Naive thymus-derived CD4-positive, alpha-beta T cell (primary cell): ENCODE measurements at regions not wholly inside any gene's neighbourhood (a gene's known extent, or its start where the extent isn't known, plus 50 kb on each side); places are given as distances from the start of the nearest gene placed in this dataset.

ENCODE experiments used
- ATAC-seq: fragments of 150-1000 bp; cut with Tn5 transposase; 2 replicates; pipeline ENCODE4 v1.10.0; 2021; ENCODE audit warnings: mild to moderate bottlenecking, moderate library complexity
- CTCF ChIA-PET: fragments of 350-600 bp; sonication (Branson Sonifier 250); formaldehyde crosslinking; loops from one replicate; lab custom pipeline; 2021; ENCODE audit warnings: antibody characterized with exemption; lab: Charles Lee
- POLR2A ChIA-PET: fragments of 350-600 bp; sonication (Branson Sonifier 250); formaldehyde crosslinking; loops from one replicate; lab custom pipeline; 2021; ENCODE audit warnings: antibody characterized with exemption, inconsistent platforms; lab: Charles Lee
- DNase-seq, 9 donors: peaks; one replicate each; pipeline versions ENCODE4 v3.0.0 to v3.0.0-alpha.2; 2020 to 2022; ENCODE audit warnings: mixed read lengths in 1 of 9
- H3K27ac ChIP-seq: one replicate; pipeline ENCODE4 v1.7.0; 2013; ENCODE audit warnings: mild to moderate bottlenecking, low read depth, low read length, moderate library complexity
- H3K27me3 ChIP-seq, 2 donors: one replicate each; pipeline ENCODE4 v1.7.0; 2013; ENCODE audit warnings: low read length in 2 of 2, mild to moderate bottlenecking in 2 of 2, moderate library complexity in 2 of 2; ENCODE audit not compliant: control insufficient read depth in 2 of 2, insufficient read depth in 2 of 2
- H3K36me3 ChIP-seq, 3 experiments: 1 replicate in 2 of 3; 2 replicates in 1 of 3; pipeline ENCODE4 v1.7.0; 2013; ENCODE audit warnings: low read length in 3 of 3, mild to moderate bottlenecking in 3 of 3, moderate library complexity in 1 of 3; ENCODE audit not compliant: insufficient read depth in 3 of 3, control insufficient read depth in 2 of 3
- H3K4me1 ChIP-seq, 2 donors: one replicate each; pipeline ENCODE4 v1.7.0; 2013; ENCODE audit warnings: low read length in 2 of 2, mild to moderate bottlenecking in 2 of 2, moderate library complexity in 1 of 2; ENCODE audit not compliant: control insufficient read depth in 2 of 2, insufficient read depth in 2 of 2
- H3K4me3 ChIP-seq: 2 replicates; pipeline ENCODE4 v1.7.0; 2013; ENCODE audit warnings: mild to moderate bottlenecking, low read length
- H3K9me3 ChIP-seq, 3 experiments: 1 replicate in 2 of 3; 2 replicates in 1 of 3; pipeline ENCODE4 v1.7.0; 2013; ENCODE audit warnings: low read length in 3 of 3; ENCODE audit not compliant: control insufficient read depth in 2 of 3
- H3K27ac Mint-ChIP-seq, 9 donors: one replicate each; pipeline ENCODE4 v1.8.0; 2020 to 2022; ENCODE audit warnings: mixed read lengths in 9 of 9, mild to moderate bottlenecking in 8 of 9, moderate library complexity in 5 of 9, inconsistent platforms in 2 of 9
- H3K27me3 Mint-ChIP-seq, 5 donors: one replicate each; pipeline ENCODE4 v1.8.0; 2021 to 2022; ENCODE audit warnings: mixed read lengths in 5 of 5, mild to moderate bottlenecking in 1 of 5
- H3K36me3 Mint-ChIP-seq, 5 donors: one replicate each; pipeline ENCODE4 v1.8.0; 2020 to 2022; ENCODE audit warnings: mixed read lengths in 5 of 5, mild to moderate bottlenecking in 3 of 5, inconsistent platforms in 1 of 5
- H3K4me1 Mint-ChIP-seq, 7 donors: one replicate each; pipeline ENCODE4 v1.8.0; 2020 to 2022; ENCODE audit warnings: mixed read lengths in 7 of 7, mild to moderate bottlenecking in 3 of 7, inconsistent platforms in 1 of 7
- H3K4me3 Mint-ChIP-seq, 10 donors: one replicate each; pipeline ENCODE4 v1.8.0; 2020 to 2022; ENCODE audit warnings: mild to moderate bottlenecking in 10 of 10, mixed read lengths in 10 of 10, moderate library complexity in 6 of 10, inconsistent platforms in 2 of 10
- H3K9me3 Mint-ChIP-seq, 11 donors: one replicate each; pipeline ENCODE4 v1.8.0; 2020 to 2022; ENCODE audit warnings: mixed read lengths in 11 of 11, mild to moderate bottlenecking in 4 of 11, inconsistent platforms in 1 of 11, moderate library complexity in 1 of 11
- intact Hi-C, 2 donors: fragments of 100-400 bp; cut with micrococcal nuclease; formaldehyde crosslinking; loops; one replicate each; pipeline ENCODE4 v1.15.1; 2023

DNA sequence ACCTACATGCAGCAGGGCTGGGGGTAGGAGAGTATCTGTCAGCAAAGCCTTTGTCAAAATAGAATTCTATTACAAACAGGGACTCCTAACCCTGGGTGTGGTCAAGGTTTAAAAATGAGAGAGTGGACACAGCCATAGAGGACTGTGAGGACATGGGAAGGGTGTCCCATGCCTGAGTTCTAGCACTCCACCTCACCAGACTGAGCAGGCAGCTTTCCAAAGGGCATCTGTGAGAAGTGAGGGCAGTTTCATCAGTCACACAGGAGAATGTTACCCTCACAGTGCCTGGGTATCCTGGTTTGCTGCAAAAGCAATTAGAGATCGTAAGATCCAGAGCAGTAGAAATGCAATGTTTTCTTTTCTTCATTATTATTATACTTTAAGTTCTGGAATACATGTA lies 174.9 kb upstream of the UBL3 start:
- no peaks in the 10 kb centered on the region for H3K9me3 Mint-ChIP-seq
- ChIA-PET POLR2A (no interaction called here), CTCF (no interaction called here)
- Histone ChIP-seq H3K4me3 (no peak overlapping the region), H3K4me1 (no peaks in the 10 kb centered on the region), H3K9me3 (no peaks in the 10 kb centered on the region), H3K27me3 (no peaks in the 10 kb centered on the region), H3K36me3 (no peaks in the 10 kb centered on the region), H3K27ac (no peak overlapping the region)
- H3K27ac Mint-ChIP-seq: peak overlapping the region in 1 of 9 donors; percentile 76
- ATAC-seq (no peak), DNase-seq (no peak)
- no peak overlapping the region for H3K4me3 Mint-ChIP-seq
- H3K4me1 Mint-ChIP-seq: peaks cover 0 to 3% (median 0%) of the 10 kb centered on the region in 7 donors
- H3K36me3 Mint-ChIP-seq: no peaks in the 10 kb centered on the region
- H3K27me3 Mint-ChIP-seq: peaks cover 0 to 4% (median 0%) of the 10 kb centered on the region in 5 donors
- intact Hi-C loops: no loop called here

DNA sequence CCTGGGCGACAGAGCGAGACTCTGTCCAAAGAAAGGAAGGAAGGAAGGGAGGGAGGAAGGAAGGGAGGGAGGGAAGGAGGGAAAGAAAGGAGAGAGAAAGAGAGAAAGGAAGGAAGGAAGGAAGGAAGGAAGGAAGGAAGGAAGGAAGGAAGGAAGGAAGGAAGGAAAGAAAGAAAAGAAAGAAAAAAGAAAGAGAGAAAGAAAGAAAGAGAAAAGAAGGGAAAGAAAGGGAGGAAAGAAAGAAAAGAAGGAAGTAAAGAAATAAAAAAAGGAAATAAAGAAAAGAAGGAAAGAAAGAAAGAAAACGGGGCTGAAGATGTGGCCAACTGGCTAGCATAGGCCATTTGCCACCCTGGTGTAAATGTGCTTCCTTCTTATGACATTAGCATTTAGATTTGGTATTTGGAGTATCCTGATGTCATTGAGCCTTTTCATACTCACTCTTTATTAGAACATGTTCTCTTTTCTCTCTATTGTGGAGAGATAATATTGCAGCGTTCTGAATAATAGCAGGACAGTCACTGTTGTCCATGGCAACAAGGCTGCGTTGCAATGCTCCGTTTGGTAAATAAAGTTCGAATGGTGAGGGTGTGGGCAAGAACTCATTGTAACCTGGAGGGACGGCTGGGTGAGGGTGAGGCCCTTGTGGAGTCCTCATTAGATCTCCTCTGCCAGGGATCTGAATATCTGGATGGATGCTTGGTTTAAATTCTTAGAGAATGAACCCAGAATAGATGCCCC lies 173.9 kb upstream of the UBL3 start:
- Mint-ChIP-seq H3K36me3 (no peaks in the 10 kb centered on the region), H3K4me3 (no peak overlapping the region), H3K27me3 (peaks cover 0 to 9% (median 0%) of the 10 kb centered on the region in 5 donors), H3K9me3 (no peaks in the 10 kb centered on the region), H3K4me1 (peaks cover 0 to 5% (median 0%) of the 10 kb centered on the region in 7 donors), H3K27ac (no peak overlapping the region)
- H3K4me3 ChIP-seq: no peak overlapping the region
- H3K36me3 ChIP-seq: no peaks in the 10 kb centered on the region
- no peak overlapping the region for H3K27ac ChIP-seq
- no peaks in the 10 kb centered on the region for H3K4me1 ChIP-seq
- intact Hi-C loops: no loop called here
- no peaks in the 10 kb centered on the region for H3K9me3 ChIP-seq
- POLR2A ChIA-PET: no interaction called here
- CTCF ChIA-PET: no interaction called here
- H3K27me3 ChIP-seq: no peaks in the 10 kb centered on the region
- DNase-seq (no peak), ATAC-seq (no peak)

DNA sequence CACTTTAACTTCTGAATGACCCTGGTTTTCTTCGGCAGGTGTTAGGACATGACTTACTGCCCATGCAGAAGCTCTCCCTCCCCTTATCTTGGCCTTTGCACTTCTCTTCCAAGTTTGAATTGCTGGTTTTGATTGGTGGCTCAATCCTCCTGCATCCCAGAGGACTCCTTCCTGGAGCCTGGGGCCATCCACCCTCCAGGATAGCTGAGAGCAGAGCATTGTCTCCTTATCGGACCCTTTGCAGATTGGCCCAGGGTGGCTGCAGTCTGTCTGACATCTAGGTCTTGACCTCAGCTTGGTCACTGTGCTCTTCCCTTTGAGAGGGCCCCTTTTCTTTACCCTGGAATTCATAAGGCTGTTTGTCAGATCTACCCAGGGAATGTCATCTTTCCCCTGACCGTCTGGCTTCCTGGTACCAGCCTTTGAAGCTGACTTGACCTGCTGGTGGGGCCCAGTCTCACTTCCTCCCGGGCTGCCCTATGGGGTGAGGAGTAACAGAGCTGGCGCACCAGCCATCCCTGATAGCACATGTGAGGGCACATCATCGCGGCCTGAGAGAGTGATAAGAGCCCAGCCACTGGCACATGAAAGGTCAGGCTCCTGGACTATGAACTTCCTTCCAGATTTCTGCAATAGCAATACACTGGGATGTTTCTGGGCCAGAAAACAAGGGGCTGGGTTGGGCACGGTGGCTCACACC lies 172.9 kb upstream of the UBL3 start:
- Histone ChIP-seq H3K27ac (no peak overlapping the region), H3K9me3 (no peaks in the 10 kb centered on the region), H3K4me1 (no peaks in the 10 kb centered on the region), H3K27me3 (no peaks in the 10 kb centered on the region), H3K36me3 (no peaks in the 10 kb centered on the region), H3K4me3 (no peak overlapping the region)
- Mint-ChIP-seq H3K4me3 (no peak overlapping the region), H3K4me1 (peaks cover 0 to 5% (median 0%) of the 10 kb centered on the region in 7 donors), H3K27me3 (peaks cover 0 to 7% (median 0%) of the 10 kb centered on the region in 5 donors), H3K9me3 (no peaks in the 10 kb centered on the region), H3K36me3 (no peaks in the 10 kb centered on the region), H3K27ac (peak overlapping the region in 2 of 9 donors; percentile 5 to 37)
- no peak for DNase-seq
- intact Hi-C loops: no loop called here
- no peak for ATAC-seq
- ChIA-PET CTCF (no interaction called here), POLR2A (no interaction called here)

- ChIA-PET CTCF (no interaction called here), POLR2A (no interaction called here)
- no peak for DNase-seq
- H3K4me3 ChIP-seq: no peak overlapping the region
- ATAC-seq: no peak
- H3K36me3 ChIP-seq: no peaks in the 10 kb centered on the region
- Mint-ChIP-seq H3K4me1 (peaks cover 0 to 5% (median 0%) of the 10 kb centered on the region in 7 donors), H3K9me3 (no peaks in the 10 kb centered on the region), H3K27me3 (peaks cover 0 to 7% (median 0%) of the 10 kb centered on the region in 5 donors), H3K36me3 (no peaks in the 10 kb centered on the region), H3K4me3 (no peak overlapping the region), H3K27ac (peak overlapping the region in 1 of 9 donors; percentile 37)
- H3K4me1 ChIP-seq: no peaks in the 10 kb centered on the region
- no peaks in the 10 kb centered on the region for H3K9me3 ChIP-seq
- H3K27me3 ChIP-seq: no peaks in the 10 kb centered on the region
- intact Hi-C loops: no loop called here
- no peak overlapping the region for H3K27ac ChIP-seq
Measured at GRCh38 chr13:30022796-30023195, 172.4 kb upstream of the UBL3 start.

- Mint-ChIP-seq H3K27me3 (peaks cover 0 to 9% (median 0%) of the 10 kb centered on the region in 5 donors), H3K9me3 (no peaks in the 10 kb centered on the region), H3K4me3 (no peak overlapping the region), H3K36me3 (no peaks in the 10 kb centered on the region), H3K27ac (no peak overlapping the region), H3K4me1 (peaks cover 0 to 5% (median 0%) of the 10 kb centered on the region in 7 donors)
- Histone ChIP-seq H3K9me3 (no peaks in the 10 kb centered on the region), H3K27me3 (no peaks in the 10 kb centered on the region), H3K27ac (no peak overlapping the region), H3K36me3 (no peaks in the 10 kb centered on the region), H3K4me1 (no peaks in the 10 kb centered on the region), H3K4me3 (no peak overlapping the region)
- ATAC-seq (no peak), DNase-seq (no peak)
- POLR2A ChIA-PET: interaction anchor here (0.8 kb wide), 1 partner anchor 704 kb away, joined by 3 read pairs; no protein-coding TSS in a partner anchor
- intact Hi-C loops: no loop called here
- CTCF ChIA-PET: interaction anchor here (0.7 kb wide), 1 partner anchor 190 kb away, joined by 3 read pairs; no protein-coding TSS in a partner anchor
Measured at GRCh38 chr13:30022256-30022655, 171.8 kb upstream of the UBL3 start.

- no peak for ATAC-seq
- ChIA-PET CTCF (interaction anchor here (0.7 kb wide), 1 partner anchor 189 kb away, joined by 3 read pairs; no protein-coding TSS in a partner anchor), POLR2A (interaction anchor here (0.8 kb wide), 1 partner anchor 705 kb away, joined by 3 read pairs; no protein-coding TSS in a partner anchor)
- Histone ChIP-seq H3K27me3 (no peaks in the 10 kb centered on the region), H3K9me3 (no peaks in the 10 kb centered on the region), H3K4me1 (no peaks in the 10 kb centered on the region), H3K4me3 (no peak overlapping the region), H3K36me3 (no peaks in the 10 kb centered on the region), H3K27ac (no peak overlapping the region)
- intact Hi-C loops: no loop called here
- no peak overlapping the region for H3K27ac Mint-ChIP-seq
- H3K36me3 Mint-ChIP-seq: no peaks in the 10 kb centered on the region
- peaks cover 0 to 5% (median 0%) of the 10 kb centered on the region in 7 donors for H3K4me1 Mint-ChIP-seq
- H3K4me3 Mint-ChIP-seq: no peak overlapping the region
- H3K9me3 Mint-ChIP-seq: no peaks in the 10 kb centered on the region
- DNase-seq: no peak
- H3K27me3 Mint-ChIP-seq: peaks cover 0 to 9% (median 0%) of the 10 kb centered on the region in 5 donors
Measured at GRCh38 chr13:30021611-30022010, 171.2 kb upstream of the UBL3 start.
